DLD1 (cell line): ENCODE measurements at regions not wholly inside any gene's neighbourhood (a gene's known extent, or its start where the extent isn't known, plus 50 kb on each side); places are given as distances from the start of the nearest gene placed in this dataset.

ENCODE experiments used
- in situ Hi-C: cut with HindIII; loops from 2 replicates; pipeline ENCODE4 v1.10.0; 2017; ENCODE audit warnings: low sequenced_read_pairs

GRCh38 chr3:132232231-132232792, 84.9 kb upstream of the ACP3 start:
- in situ Hi-C loops = no loop called here

- in situ Hi-C loops = no loop called here
Observed at GRCh38 chr3:132236701-132237651, 80.2 kb upstream of the ACP3 start.

DNA sequence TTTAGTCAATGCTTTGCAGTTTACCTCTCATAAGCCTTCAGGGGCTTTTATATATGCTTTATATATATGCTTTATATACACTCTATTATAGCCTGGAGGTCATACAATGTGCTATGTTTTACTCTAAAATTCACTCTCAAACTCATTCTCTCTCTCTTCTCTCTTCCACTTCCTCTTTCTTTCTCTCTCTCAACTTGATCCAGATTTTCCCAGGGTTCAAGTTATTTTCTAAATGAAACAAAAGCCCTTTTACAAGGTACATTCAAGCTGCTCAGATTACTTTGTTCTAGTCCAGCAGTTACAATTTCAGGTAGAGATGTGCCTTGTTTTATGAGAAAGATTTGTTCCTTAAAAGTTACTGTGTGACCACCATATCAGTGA, 79.6 kb upstream of the ACP3 start:
- in situ Hi-C loops = no loop called here

DNA sequence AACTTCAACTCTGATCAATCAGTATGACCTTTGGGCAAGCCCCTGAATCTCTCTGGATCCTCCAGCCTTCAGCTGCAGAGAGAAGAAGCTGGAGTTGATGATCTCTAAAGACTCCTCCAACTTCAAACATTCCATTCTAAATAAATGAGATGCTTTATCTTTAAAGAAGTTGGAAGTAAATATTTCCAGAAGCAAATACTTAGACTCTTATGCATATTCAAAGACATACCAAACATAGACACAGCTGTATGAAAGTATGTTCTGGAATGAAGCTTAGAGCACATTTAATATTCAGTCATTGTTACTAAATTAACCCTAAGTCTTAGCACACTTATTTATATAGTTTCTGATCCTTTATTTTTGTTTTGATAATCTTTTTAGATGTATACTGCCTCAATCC, 77.6 kb upstream of the ACP3 start:
- in situ Hi-C loops = no loop called here

GRCh38 chr3:132241776-132242514, 75.3 kb upstream of the ACP3 start:
- in situ Hi-C loops = no loop called here

DNA sequence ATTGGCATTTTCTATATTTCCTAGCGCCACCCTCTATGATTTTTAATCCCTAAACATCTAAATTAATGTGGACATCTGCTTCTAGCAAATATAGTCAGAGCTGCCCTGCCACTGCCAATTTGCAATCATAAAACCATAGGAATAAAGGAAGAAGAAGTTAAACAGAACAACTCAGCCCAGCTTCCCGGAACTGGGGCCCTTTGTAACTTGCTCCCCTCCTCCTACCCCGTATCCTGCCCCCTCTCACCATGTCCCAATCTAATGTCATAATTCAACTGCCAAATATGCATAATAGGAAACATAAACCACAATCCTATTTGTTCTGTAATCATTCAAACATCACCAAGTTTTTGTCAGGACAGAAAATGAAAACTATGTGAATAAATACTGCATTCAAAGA, 74.4 kb upstream of the ACP3 start:
- in situ Hi-C loops = no loop called here

DNA sequence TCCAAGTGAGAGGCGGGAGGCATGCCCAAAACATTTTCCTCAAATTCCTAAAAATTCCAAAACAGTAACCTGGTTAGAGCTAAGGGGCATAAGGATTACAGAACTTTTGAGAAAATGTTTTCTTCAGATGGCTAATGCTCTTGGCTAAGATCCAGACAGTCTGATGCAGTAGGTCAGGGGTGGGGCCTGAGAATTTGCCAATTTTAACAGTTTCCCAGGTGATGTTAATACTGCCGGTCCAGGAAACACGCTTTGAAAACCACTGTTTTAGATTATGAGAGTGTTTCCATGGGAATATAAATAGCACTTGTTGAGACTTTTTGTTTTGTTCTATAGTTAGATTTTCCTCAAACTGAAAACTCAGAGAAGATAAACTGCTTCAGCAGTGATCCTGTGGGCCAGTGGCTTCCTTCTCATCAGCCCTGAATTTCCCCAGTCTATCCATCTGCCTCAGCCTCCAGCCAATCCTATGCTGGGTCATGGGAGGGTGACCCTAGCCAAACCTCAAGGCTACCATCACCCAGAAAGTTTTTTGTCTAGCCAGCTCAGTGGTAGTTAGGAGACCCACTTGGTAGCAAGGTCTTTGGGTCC, 71.6 kb upstream of the ACP3 start:
- in situ Hi-C loops = no loop called here

- in situ Hi-C loops = no loop called here
Observed at GRCh38 chr3:132246212-132246611, 71.0 kb upstream of the ACP3 start.

GRCh38 chr3:132247211-132247610, 70.0 kb upstream of the ACP3 start:
- in situ Hi-C loops = no loop called here

DNA sequence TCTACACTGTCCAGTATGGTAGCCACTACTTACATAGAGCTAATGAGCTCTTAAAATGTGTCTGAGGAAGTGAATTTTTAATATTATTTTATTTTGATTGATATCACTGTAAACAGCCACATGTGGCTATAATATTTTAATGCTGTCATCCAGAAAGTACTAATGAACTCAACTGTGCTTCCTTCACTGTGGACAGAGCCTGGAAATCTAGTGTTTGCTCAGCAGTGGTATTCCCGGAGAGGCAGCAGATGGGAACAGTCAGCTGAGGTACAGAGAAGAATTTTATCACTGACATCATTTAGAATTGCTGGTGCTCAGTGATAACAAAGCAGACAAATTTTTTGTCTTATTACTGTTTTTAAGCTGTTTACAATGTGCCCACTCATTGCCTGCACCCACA, 68.7 kb upstream of the ACP3 start:
- in situ Hi-C loops = no loop called here

DNA sequence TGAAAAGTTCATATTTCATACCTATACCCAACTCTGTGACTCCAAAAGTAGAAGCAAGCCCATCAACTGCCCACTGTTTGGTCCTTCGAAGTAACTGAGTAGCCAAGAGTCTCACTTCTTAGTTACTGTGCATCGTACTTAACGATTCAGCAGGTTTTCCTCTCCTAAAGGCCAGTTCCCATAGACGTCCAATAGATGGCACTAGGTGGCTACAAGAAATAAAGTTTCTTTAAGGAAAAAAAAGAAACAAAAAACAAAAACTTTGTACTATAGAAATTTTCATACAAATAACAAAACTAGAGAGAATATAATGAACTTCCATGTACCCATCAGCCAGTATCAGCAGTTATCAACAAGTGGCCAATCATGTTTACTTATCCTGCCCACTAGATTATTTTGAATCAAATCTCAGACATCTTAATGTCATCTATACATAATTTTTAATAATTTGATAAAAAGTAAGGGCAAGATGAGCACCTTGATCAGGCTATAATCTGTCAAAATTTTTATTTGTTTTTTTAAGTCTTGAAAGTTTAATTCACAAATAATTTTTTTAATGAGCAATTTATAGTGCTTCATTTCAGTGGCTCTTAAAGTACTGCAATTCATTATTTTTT, 63.8 kb upstream of the ACP3 start:
- in situ Hi-C loops = no loop called here

- in situ Hi-C loops = no loop called here
Observed at GRCh38 chr3:132254076-132254755, 63.0 kb upstream of the ACP3 start.

- in situ Hi-C loops = loop anchor here (5.0 kb wide), 1 partner anchor 87 kb away; no protein-coding TSS in a partner anchor
Observed at GRCh38 chr3:132255041-132255745, 62.0 kb upstream of the ACP3 start.

DNA sequence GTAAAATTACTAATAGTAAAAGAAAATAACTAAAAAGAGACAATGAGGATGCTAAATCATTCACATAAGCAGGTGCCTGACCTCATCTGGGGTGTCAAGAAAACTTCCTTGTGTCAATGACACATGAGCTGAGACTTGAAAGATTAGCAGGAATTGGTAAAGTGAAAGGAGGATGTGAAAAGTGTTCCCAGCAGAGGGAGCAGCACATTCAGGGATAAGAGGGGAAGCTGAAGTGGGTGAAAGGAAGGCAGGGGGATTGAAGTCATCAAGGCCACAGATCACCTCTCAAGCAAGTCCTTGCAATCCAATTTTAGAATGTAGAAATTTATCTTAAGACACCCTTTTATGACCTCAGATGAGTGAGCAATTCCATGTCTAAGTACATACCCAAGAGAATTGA, 60.2 kb upstream of the ACP3 start:
- in situ Hi-C loops = loop anchor here (5.0 kb wide), 1 partner anchor 85 kb away; no protein-coding TSS in a partner anchor

- in situ Hi-C loops = no loop called here
Observed at GRCh38 chr3:132261506-132261905, 55.7 kb upstream of the ACP3 start.

DNA sequence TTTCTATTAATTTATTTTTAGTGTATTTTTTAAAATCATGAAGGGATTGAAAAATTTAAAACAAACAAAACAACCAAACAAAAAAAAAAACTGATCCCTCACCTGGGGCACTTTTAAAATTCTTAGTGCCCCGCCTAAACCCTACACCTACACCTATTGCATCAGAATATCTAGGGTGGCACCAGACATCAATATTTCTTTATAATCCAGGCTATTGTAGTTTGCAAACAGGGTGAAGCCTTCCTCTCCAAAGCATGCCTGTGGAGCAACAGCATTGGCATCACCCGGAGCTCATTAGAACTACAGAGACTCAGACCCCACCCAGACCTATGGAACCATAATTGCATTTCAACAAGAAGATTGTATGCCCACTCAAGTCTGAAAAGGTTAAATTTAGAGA, 54.9 kb upstream of the ACP3 start:
- in situ Hi-C loops = no loop called here

- in situ Hi-C loops = no loop called here
Observed at GRCh38 chr3:132262956-132263355, 54.3 kb upstream of the ACP3 start.

- in situ Hi-C loops = no loop called here
Observed at GRCh38 chr3:132265028-132265427, 52.2 kb upstream of the ACP3 start.

DNA sequence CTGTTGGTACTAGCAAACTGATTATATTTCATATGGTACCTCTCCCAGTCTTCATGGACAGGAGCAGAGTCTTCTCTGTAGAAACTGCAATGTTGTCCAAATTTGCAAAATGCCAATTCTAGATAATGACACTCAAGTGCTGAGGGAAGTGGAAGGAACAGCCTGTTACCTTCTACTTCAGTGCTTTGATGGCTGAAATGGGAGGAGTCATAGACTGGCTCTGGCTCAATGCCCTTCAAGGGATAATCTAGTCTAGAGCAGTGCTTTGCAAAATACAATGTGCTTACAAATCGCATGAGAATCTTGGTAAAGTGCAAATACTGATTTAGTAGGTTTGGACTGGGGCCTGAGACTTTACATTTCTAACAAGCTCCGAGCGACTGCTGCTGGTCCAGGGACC, 51.7 kb upstream of the ACP3 start:
- in situ Hi-C loops = no loop called here
